PC-3 (cell line): ENCODE measurements at regions not wholly inside any gene's neighbourhood (a gene's known extent, or its start where the extent isn't known, plus 50 kb on each side); places are given as distances from the start of the nearest gene placed in this dataset.

Experiments used
- ATAC-seq: fragments of 200-7000 bp; cut with Tn5 transposase; 2 replicates; pipeline ENCODE4 v1.9.1; 2020; ENCODE audit warnings: mild to moderate bottlenecking, moderate library complexity
- BruUV-seq: library from RNA; stranded (reverse); fragments of 400-500 nt; replicated peaks from 2 replicates; lab custom pipeline; 2021; lab: Mats Ljungman, UMichigan
- CTCF ChIA-PET: fragments of 300-600 bp; sonication (Branson Sonifier 250); formaldehyde crosslinking; loops from one replicate; lab custom pipeline; 2022; ENCODE audit warnings: antibody characterized with exemption; lab: Charles Lee
- POLR2A ChIA-PET: fragments of 300-600 bp; sonication (Branson Sonifier 250); formaldehyde crosslinking; loops from one replicate; lab custom pipeline; 2022; ENCODE audit warnings: antibody characterized with exemption; ENCODE audit not compliant: unreplicated experiment; lab: Charles Lee
- DNase-seq: peaks from one replicate; pipeline ENCODE4 v3.0.0-alpha.2; 2015
- H2AFZ ChIP-seq: fragments of 300-600 bp; sonication (generic); 2 replicates; pipeline ENCODE4 v1.6.0; 2016; ENCODE audit warnings: antibody characterized with exemption, low read length
- H3F3A ChIP-seq: fragments of 300-600 bp; sonication (generic); one replicate; pipeline ENCODE4 v1.6.0; 2017; ENCODE audit warnings: antibody characterized with exemption, low read length, control low read depth, mild to moderate bottlenecking; ENCODE audit not compliant: unreplicated experiment
- H3K27ac ChIP-seq: fragments of 300-600 bp; sonication (generic); 2 replicates; pipeline ENCODE4 v1.5.1; 2016; ENCODE audit warnings: mild to moderate bottlenecking, low read length
- H3K27me3 ChIP-seq: fragments of 300-600 bp; sonication (generic); 2 replicates; pipeline ENCODE4 v1.6.1; 2016; ENCODE audit warnings: low read length, mixed read lengths
- H3K36me3 ChIP-seq: fragments of 300-600 bp; sonication (generic); 2 replicates; pipeline ENCODE4 v1.6.1; 2016; ENCODE audit warnings: low read depth, mixed run types, low read length, mixed read lengths
- H3K4me1 ChIP-seq: fragments of 300-600 bp; sonication (generic); 2 replicates; pipeline ENCODE4 v1.5.1; 2016; ENCODE audit warnings: low read length; ENCODE audit not compliant: insufficient read depth
- H3K4me2 ChIP-seq: fragments of 300-600 bp; sonication (generic); 2 replicates; pipeline ENCODE4 v1.6.0; 2016; ENCODE audit warnings: low read length
- H3K4me3 ChIP-seq: fragments of 300-600 bp; sonication (generic); 2 replicates; pipeline ENCODE4 v1.5.1; 2016; ENCODE audit warnings: mild to moderate bottlenecking, low read length, mixed read lengths
- H3K79me2 ChIP-seq: fragments of 300-600 bp; sonication (generic); 2 replicates; pipeline ENCODE4 v1.6.1; 2017; ENCODE audit warnings: low read length, mixed read lengths
- H3K9ac ChIP-seq: fragments of 300-600 bp; sonication (generic); 2 replicates; pipeline ENCODE4 v1.6.0; 2016; ENCODE audit warnings: mild to moderate bottlenecking, low read length
- H3K9me2 ChIP-seq: fragments of 300-600 bp; sonication (generic); replicated peaks from 2 replicates; pipeline ENCODE4 v1.6.1; 2016; ENCODE audit warnings: mixed run types, low read length, mixed read lengths
- H3K9me3 ChIP-seq: fragments of 300-600 bp; sonication (generic); 2 replicates; pipeline ENCODE4 v1.6.1; 2016; ENCODE audit warnings: low read length, mixed read lengths
- H4K20me1 ChIP-seq: fragments of 300-600 bp; sonication (generic); 2 replicates; pipeline ENCODE4 v1.6.1; 2016; ENCODE audit warnings: low read length, mixed read lengths
- CTCF ChIP-seq: fragments of 300-600 bp; sonication (generic); conservative IDR thresholded peaks from 2 replicates; pipeline ENCODE4 v1.5.1; 2017; ENCODE audit warnings: antibody characterized with exemption, low read depth, mild to moderate bottlenecking, low read length
- EZH2 ChIP-seq: fragments of 300-600 bp; sonication (generic); IDR thresholded peaks from one replicate; pipeline ENCODE4 v1.6.1; 2017; ENCODE audit warnings: antibody characterized with exemption, mild to moderate bottlenecking, low read length; ENCODE audit not compliant: unreplicated experiment
- EZH2phosphoT487 ChIP-seq: fragments of 300-600 bp; sonication (generic); IDR thresholded peaks from 2 replicates; pipeline ENCODE4 v1.6.1; 2018; ENCODE audit warnings: mild to moderate bottlenecking, antibody characterized with exemption, low read length, borderline replicate concordance
- intact Hi-C: fragments of 100-400 bp; cut with micrococcal nuclease; formaldehyde crosslinking; loops from 2 replicates; pipeline ENCODE4 v1.9.0; 2023

- ATAC-seq (no peak), DNase-seq (no peak)
- H3K27ac ChIP-seq: no peak overlapping the region
- H3K79me2 ChIP-seq: no peaks in the 10 kb centered on the region
- no peak overlapping the region for H3K4me3 ChIP-seq
- no peaks in the 10 kb centered on the region for H3F3A ChIP-seq
- CTCF ChIA-PET: no interaction called here
- no peaks in the 10 kb centered on the region for H3K9me2 ChIP-seq
- no peak overlapping the region for H3K9ac ChIP-seq
- no peaks in the 10 kb centered on the region for H3K36me3 ChIP-seq
- H3K4me1 ChIP-seq: no peaks in the 10 kb centered on the region
- POLR2A ChIA-PET: no interaction called here
- H4K20me1 ChIP-seq: no peaks in the 10 kb centered on the region
- no TSS peak for BruUV-seq
- no peak overlapping the region for H3K4me2 ChIP-seq
- no peak for TF ChIP-seq EZH2phosphoT487
- TF ChIP-seq EZH2: no peak
- TF ChIP-seq CTCF: no peak
- H3K9me3 ChIP-seq: no peaks in the 10 kb centered on the region
- no peaks in the 10 kb centered on the region for H3K27me3 ChIP-seq
- no peak overlapping the region for H2AFZ ChIP-seq
- intact Hi-C loops: no loop called here
Observed at GRCh38 chr6:3575166-3575565, 118.3 kb upstream of the SLC22A23 start.

DNA sequence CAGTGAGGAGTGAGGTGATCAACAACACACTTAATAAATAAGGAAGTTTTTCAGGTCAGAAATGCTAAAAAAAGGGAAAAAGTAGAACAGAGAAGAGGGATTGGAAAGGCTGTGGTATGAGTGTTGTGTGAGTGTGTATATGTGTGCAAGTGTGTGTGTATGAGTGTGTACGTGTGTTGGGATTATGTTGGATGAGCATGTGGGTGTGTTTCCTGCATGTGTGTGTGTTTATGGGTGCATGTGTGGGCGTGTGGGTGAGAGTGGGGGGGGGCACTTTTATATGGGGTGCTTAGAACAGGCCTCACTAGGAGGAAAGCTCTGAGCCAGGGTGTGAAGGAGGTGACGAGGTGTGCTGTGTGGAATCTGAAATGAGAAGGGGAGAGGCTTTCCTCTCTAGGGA, 116.8 kb upstream of the SLC22A23 start:
- POLR2A ChIA-PET: interaction anchor here (0.6 to 0.7 kb wide), 2 partner anchors 20 to 136 kb away, joined by 3 to 31 read pairs; no protein-coding TSS in a partner anchor
- Histone ChIP-seq H3K79me2 (no peaks in the 10 kb centered on the region), H3K36me3 (no peaks in the 10 kb centered on the region), H3K4me1 (no peaks in the 10 kb centered on the region), H3K9ac (no peak overlapping the region), H3K27ac (no peak overlapping the region), H4K20me1 (no peaks in the 10 kb centered on the region), H3K27me3 (no peaks in the 10 kb centered on the region), H3K4me3 (no peak overlapping the region), H3K4me2 (no peak overlapping the region), H3K9me2 (no peaks in the 10 kb centered on the region), H2AFZ (no peak overlapping the region), H3K9me3 (no peaks in the 10 kb centered on the region), H3F3A (no peaks in the 10 kb centered on the region)
- no peak for ATAC-seq
- intact Hi-C loops: no loop called here
- no TSS peak for BruUV-seq
- CTCF ChIA-PET: no interaction called here
- no peak for TF ChIP-seq CTCF
- no peak for TF ChIP-seq EZH2phosphoT487
- TF ChIP-seq EZH2: no peak
- no peak for DNase-seq

DNA sequence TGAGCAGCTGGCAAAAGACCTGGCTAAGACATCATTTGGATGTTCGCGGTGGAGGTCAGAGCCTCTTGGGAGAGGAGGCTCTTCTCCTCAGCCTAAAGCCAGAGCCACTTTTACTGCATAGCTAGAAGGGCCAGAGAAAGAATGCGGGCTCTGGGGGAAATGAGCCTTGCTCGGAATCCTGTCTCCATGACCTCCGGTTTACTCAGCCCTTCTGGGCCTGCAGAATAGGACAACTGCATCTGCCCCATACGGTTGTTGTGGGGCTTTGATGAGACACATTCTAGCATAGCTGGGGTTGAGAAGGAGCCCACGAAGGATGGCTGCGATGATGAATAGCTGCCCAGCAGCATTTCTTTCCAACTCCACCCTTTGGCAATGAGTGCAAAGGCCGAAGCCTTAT, 115.0 kb upstream of the SLC22A23 start:
- Histone ChIP-seq H3K4me2 (no peak overlapping the region), H3K27me3 (no peaks in the 10 kb centered on the region), H3K36me3 (no peaks in the 10 kb centered on the region), H3K9me2 (no peaks in the 10 kb centered on the region), H3K79me2 (no peaks in the 10 kb centered on the region), H3K27ac (no peak overlapping the region), H3K9ac (no peak overlapping the region), H2AFZ (no peak overlapping the region), H3F3A (no peaks in the 10 kb centered on the region), H3K4me1 (no peaks in the 10 kb centered on the region), H4K20me1 (no peaks in the 10 kb centered on the region), H3K9me3 (no peaks in the 10 kb centered on the region), H3K4me3 (no peak overlapping the region)
- no TSS peak for BruUV-seq
- no peak for ATAC-seq
- POLR2A ChIA-PET: no interaction called here
- intact Hi-C loops: no loop called here
- no peak for TF ChIP-seq CTCF
- no peak for TF ChIP-seq EZH2phosphoT487
- no peak for TF ChIP-seq EZH2
- CTCF ChIA-PET: no interaction called here
- no peak for DNase-seq
